NK-92 treated with Interleukin-12 subunit alpha and Interleukin-12 subunit beta, amount 100 ng/mL, for 24 hours (cell line): ENCODE measurements at regions not wholly inside any gene's neighbourhood (a gene's known extent, or its start where the extent isn't known, plus 50 kb on each side); places are given as distances from the start of the nearest gene placed in this dataset.
"Not testable (repeated sequence)": the region's sequence is repeated elsewhere in the genome, so short reads cannot be mapped to it uniquely, and the experiment has no call there.

ENCODE experiments used
- DNase-seq: peaks from one replicate; lab custom pipeline; 2025; lab: John Stamatoyannopoulos, UW

DNA sequence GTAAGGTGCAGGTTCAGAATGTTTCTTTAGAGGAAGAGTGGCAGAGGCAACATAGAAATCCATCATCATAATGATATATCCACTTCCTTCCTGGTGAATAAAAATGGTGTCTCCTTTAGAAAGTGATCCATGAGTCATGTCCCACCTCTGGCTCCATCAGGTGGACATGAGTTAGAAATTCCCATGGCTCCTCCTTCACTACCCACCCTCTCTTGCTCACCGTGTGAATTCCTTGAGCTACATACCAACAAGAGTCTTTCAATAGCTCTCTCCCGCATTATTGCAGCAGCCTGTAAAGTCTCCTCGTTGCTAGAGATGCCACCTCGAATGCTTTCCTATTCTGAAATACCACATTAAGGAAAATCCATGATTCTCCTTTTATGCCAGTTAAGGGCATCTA is 317.6 kb downstream of the LNPK start:
- no peak for DNase-seq

- DNase-seq, result no peak
Observed at GRCh38 chr2:175679728-175680127, 322.3 kb downstream of the LNPK start.

DNA sequence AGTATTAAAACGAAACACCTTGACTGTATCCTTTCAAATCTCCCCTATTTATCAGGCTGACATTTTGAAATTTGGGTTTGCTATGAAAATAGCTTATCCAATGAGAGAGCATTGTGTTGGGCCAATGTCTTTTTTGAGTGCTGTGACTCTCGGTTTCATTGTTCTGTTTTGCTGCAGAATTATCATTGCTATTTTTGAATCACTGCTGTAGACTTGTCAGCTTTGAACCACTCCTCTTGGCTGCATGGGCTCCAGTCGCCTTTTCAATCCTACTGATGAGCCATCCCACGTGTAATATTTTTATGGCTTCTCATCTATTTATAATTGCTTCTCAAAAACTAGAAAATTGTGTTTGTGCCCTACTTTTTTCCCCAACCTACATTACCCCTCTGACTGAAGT is 322.8 kb downstream of the LNPK start:
- DNase-seq, result no peak

GRCh38 chr2:175677880-175678279 is 324.2 kb downstream of the LNPK start:
- DNase-seq, result no peak

DNA sequence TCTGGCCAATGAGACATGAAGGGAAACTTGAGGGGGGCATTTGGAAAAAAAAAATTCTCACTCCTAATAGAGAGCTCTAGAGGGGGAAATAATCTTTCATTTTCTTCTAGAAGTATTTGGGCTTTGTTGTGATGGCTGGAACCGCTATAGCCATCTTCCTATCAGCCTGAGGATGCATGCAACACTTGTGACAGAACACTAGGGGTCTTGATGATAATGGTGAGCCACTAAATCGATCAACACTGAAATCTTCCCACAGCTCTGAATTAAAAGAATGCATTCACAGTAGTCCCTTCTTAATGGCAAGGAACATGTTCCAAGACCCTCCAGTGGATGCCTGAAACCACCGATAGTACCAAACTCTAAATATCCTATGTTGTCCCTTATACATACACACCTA is 325.3 kb downstream of the LNPK start:
- DNase-seq, result no peak

GRCh38 chr2:175668804-175669203 is 333.3 kb downstream of the LNPK start:
- DNase-seq, result not testable (repeated sequence)

GRCh38 chr2:175662335-175662734 is 339.7 kb downstream of the LNPK start:
- no peak for DNase-seq

DNA sequence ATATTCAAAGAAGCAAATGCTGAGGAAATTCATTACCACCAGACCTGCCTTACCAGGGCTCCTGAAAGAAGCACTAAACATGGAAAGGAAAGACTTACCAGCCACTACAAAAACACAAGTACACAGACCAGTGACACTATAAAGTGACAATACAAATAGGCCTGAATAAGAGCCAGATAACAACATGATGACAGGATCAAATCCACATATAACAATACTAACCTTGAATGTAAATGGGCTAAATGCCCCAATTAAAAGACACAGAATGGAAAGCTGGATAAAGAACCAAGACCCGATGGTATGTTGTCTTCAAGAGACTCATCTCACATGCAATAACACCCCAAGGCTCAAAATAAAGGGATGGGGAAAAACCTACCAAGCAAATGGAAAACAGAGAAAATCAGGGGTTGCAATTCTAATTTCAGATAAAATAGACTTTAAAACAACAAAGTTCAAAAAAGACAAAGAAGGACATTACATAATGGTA is 353.4 kb downstream of the LNPK start:
- no peak for DNase-seq

DNA sequence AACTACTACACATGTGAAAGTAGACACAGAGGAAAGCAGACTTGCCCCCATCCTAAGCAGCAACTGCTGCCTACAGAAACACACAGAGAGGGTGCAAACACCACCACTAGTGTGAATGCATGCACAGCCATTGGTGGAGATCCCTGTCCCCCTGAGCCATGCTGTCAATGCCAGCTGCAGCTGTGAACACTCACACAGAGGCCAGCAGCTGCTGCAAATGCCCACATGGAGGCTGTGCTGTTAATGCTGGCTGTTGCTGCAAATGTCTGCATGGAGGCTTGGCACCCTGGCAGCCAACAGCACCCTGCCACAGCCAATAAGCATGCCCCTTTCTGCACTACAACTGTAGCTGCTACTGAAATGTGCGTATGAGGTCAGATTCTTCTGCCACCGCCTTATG is 355.0 kb downstream of the LNPK start:
- no peak for DNase-seq

- no peak for DNase-seq
Observed at GRCh38 chr2:175640655-175641054, 361.4 kb downstream of the LNPK start.

DNA sequence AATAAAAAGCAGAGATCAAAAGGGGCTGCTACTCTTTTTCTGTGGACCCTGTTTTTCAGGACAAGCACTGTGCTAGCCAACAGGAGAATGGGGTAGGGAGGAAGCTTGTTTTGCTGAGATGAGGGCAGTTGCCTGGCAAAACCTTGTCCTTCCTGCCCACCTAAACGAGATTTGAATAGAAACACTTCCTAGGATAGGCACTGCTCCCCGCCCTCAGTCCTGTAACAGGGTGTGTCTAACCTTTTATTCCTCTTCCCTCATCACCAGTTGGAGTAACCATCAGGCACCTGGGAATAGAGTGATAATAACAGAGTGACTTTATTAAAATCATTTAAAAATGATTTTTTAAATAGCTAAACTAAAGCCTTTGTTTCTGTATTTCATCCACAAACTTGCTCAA is 368.8 kb downstream of the LNPK start:
- no peak for DNase-seq

DNA sequence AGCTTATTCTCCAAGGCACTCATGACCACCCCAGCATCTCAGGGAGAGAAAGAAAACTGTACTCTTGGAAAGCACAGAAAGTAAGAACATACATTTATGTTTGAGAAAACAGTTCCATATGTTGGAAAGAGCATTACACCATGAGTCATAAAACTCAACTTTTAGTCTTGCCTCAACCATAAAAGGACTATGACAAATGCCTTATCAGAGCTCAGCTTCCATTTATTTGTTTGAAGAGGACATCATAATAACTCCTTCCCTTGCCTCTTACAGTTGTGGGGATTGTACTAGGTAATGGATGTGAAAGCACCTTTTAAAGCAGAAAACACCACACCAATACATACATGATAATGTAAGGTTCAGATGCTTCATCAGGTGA is 370.8 kb downstream of the LNPK start:
- DNase-seq, result no peak

GRCh38 chr2:175630280-175631244 is 371.5 kb downstream of the LNPK start:
- no peak for DNase-seq

DNA sequence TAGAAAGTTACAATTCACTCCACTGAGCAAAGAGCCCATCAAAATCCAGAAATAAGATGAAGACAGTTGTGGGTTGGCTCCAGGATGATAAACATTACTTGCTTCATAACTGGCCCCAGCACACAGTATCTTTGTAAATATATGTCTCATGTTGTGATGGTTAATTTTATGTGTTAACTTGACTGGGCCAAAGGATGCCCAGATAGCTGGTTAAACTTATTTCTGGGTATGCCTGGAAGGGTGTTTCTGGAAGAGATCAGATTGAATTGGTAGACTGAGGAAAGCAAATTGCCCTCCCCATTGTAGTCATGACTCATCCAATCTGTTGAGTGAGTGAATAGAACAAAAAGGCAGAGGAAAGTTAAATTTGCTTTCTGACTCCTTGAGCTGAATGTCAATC is 373.8 kb downstream of the LNPK start:
- no peak for DNase-seq

GRCh38 chr2:175627405-175627804 is 374.7 kb downstream of the LNPK start:
- DNase-seq, result no peak

DNA sequence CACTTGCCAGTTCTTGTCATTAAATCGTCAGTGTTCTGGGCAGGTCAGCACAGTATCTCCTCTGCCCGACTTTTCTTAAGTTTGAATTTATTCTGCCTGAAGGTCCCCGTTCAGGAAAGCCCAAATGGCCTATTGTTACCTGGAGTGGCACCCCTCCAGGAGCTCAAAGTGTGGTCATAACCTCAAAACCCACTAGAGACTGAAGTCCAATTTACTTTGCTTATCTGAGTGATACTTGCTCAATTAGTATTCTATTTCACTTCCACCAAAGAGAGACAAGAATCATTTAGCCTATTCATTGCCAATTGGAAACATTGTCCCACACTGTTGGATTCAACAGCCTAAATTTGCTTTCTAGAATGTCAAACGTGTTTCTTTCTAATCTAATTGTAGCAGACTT is 375.3 kb downstream of the LNPK start:
- no peak for DNase-seq

- no peak for DNase-seq
Observed at GRCh38 chr2:175624785-175625184, 377.3 kb downstream of the LNPK start.

GRCh38 chr2:175624211-175624761 is 377.8 kb downstream of the LNPK start:
- DNase-seq, result no peak

- no peak for DNase-seq
Observed at GRCh38 chr2:175621821-175622220, 380.2 kb downstream of the LNPK start.

DNA sequence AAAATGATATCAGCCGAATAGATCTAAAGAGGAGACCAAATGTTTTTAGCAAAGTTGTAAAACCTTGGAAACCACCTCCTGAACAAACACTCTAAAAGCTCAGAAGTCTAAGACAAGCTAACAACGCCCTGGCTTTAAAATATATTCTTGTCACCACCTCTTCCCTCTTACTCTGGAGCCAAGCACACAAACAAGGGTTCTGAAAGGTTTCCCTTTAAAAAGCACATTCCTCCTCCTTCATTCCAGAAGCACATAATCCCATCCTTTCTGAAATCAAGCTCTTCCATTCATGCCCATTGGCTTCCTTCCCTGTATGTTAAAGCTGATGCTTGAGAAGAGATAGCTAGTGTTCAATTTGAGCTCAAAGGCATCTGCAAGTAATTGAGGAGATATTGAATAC is 382.0 kb downstream of the LNPK start:
- no peak for DNase-seq

GRCh38 chr2:175619179-175620045 is 382.7 kb downstream of the LNPK start:
- no peak for DNase-seq

DNA sequence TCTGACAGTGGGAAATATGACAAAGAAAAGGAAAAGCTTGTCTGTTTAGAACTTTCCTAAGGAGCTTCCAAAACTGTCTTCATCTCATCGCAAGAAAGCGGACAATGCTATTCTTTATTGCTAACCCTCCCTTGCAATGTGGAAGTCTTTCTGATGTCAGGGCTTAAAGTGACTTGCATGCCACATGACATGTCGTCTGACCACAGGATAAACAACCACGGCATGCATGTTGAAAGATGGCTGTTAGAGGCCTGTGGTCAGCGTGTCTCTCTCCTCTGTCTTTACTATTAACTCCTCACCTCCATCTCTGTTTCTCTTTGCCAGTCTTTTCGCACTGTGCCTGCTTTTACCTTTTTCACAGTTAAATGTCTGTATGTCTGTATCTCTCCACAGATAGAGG is 389.8 kb downstream of the LNPK start:
- DNase-seq, result no peak
